ENCODE measurements at regions not wholly inside any gene's neighbourhood (a gene's known extent, or its start where the extent isn't known, plus 50 kb on each side); places are given as distances from the start of the nearest gene placed in this dataset.

DNA sequence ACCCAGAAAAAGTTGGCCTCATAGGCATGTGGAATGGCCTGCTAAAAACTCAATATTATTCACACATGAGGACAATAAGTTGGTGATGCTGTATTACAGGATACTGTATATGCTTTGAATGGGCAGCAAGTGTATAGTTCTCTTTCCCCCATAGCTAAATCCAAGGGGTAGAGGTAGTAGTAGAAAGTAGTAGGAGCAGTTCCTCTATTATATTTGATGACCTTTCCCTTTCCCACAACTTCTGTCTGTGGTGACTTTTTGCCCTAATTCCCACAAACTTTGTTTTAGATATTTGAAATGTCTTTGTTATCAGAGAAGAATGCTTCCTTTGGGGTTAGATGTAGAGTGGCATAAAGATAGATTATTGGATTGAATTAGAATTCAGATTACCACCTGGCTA, 154.0 kb upstream of the STEAP4 start:
- H3K4me3 Mint-ChIP-seq = no peak overlapping the region
- no peak for DNase-seq (ENCODE audit: low spot score in 2 of 2)
- ATAC-seq (ENCODE audit: low read depth) = no peak
- H3K27me3 Mint-ChIP-seq = no peaks in the 10 kb centered on the region
- no peaks in the 10 kb centered on the region for H3K36me3 Mint-ChIP-seq
- H3K9me3 Mint-ChIP-seq = no peaks in the 10 kb centered on the region
- H3K27ac Mint-ChIP-seq = no peak overlapping the region
- no peaks in the 10 kb centered on the region for H3K4me1 Mint-ChIP-seq

DNA sequence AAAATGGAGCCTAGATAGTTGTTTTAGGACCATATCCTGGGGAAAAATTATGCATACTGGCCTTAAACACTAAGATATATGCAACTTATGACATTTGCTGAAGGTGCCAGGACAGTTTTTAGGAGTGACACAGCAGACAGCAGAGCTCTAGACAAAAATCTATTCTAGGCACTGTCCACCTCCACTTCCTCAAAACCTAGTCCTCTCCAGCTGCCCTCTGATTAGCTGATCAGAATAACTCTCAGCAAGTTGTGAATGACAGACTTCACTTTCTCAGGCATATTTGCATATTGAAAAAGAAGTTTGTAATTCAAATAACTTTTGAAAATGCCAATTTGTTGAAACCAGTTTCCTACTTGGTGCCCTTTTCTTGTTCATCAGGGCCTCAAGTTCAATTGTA, 152.3 kb upstream of the STEAP4 start:
- Mint-ChIP-seq H3K4me1 (no peaks in the 10 kb centered on the region), H3K9me3 (no peaks in the 10 kb centered on the region), H3K27me3 (no peaks in the 10 kb centered on the region), H3K27ac (no peak overlapping the region), H3K36me3 (no peaks in the 10 kb centered on the region), H3K4me3 (no peak overlapping the region)
- DNase-seq (ENCODE audit: low spot score in 2 of 2) (no peak), ATAC-seq (ENCODE audit: low read depth) (no peak)

DNA sequence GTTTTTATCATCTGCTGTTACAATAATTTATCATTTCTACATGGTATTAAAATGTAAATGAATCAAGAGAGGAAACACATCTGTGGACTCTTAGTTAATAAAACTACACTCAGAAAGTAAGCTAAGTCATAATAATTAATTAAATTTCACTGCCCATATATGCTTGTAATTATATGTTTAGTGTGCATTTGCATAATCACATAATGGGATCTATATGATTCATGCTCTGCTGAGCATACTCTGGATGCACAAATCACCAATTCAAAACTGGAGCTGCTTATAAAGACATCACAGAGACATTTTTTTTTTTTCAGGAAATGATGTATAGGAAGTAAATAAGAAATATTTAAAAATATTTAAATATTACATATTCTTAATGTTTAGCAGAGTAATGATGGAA, 151.6 kb upstream of the STEAP4 start:
- ATAC-seq (ENCODE audit: low read depth) = no peak
- no peaks in the 10 kb centered on the region for H3K4me1 Mint-ChIP-seq
- H3K4me3 Mint-ChIP-seq = no peak overlapping the region
- no peak overlapping the region for H3K27ac Mint-ChIP-seq
- no peak for DNase-seq (ENCODE audit: low spot score in 2 of 2)
- H3K27me3 Mint-ChIP-seq = no peaks in the 10 kb centered on the region
- no peaks in the 10 kb centered on the region for H3K36me3 Mint-ChIP-seq
- no peaks in the 10 kb centered on the region for H3K9me3 Mint-ChIP-seq

DNA sequence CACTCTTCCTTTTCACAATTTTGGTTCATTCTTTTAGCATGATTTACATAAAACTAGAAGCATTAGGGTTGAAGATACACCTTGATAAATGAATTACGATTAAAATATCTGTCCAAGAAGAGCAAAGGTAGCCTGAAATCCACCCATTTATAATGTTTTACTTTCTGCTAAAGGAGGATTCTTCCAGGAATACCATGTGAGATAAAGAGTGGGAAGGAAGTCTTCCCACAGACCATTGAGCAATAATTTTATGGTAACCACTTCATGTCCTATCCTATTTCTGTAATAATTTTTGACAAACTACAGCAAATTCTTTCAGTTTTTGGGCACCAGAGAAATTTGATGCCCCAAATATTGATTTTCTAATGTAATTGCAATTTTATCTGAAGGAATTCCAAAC, 150.6 kb upstream of the STEAP4 start:
- H3K36me3 Mint-ChIP-seq = no peaks in the 10 kb centered on the region
- no peak overlapping the region for H3K27ac Mint-ChIP-seq
- H3K27me3 Mint-ChIP-seq = no peaks in the 10 kb centered on the region
- no peaks in the 10 kb centered on the region for H3K9me3 Mint-ChIP-seq
- no peak overlapping the region for H3K4me3 Mint-ChIP-seq
- no peak for DNase-seq (ENCODE audit: low spot score in 2 of 2)
- ATAC-seq (ENCODE audit: low read depth) = no peak
- no peaks in the 10 kb centered on the region for H3K4me1 Mint-ChIP-seq

DNA sequence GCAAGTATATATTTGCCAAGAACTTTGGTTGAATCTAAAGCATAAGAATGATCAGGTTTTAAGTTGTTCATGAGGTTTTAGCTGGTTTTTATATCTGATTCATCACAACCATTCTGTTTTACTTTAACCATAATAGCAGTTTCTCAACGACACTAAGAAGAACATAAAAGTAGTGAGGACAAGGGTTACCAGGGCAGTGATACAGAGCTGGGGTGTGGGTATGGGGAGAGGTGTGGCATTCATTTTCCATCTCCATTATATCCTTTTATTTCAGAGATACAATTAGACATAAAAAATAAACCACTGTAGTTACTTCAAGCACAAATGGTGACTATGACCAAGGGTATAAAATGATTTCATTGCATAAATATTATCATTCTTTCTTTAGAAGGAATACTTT, 149.8 kb upstream of the STEAP4 start:
- ATAC-seq (ENCODE audit: low read depth) = no peak
- Mint-ChIP-seq H3K27me3 (no peaks in the 10 kb centered on the region), H3K4me3 (no peak overlapping the region)

DNA sequence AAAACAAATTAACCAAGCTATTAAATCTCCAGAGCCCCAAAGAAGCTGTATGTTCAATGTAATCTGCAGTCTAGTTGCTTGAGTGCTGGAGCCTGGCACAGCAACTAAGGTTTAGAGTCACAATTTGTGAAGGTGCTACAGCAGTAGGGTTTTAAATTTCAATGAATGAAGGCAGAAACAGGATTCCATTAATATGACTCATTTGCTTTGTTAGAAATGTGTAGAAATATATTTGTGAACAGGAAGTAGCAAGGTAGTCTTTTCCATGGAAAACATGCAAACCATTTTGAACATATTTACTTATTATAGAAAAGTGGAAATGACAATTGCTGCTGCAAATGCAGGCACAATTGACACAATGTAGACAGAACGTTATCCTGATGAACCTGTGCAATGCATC, 149.0 kb upstream of the STEAP4 start:
- DNase-seq (ENCODE audit: low spot score in 2 of 2) (no peak), ATAC-seq (ENCODE audit: low read depth) (no peak)
- no peak overlapping the region for H3K4me3 Mint-ChIP-seq
- no peak overlapping the region for H3K27ac Mint-ChIP-seq
- H3K36me3 Mint-ChIP-seq = no peaks in the 10 kb centered on the region
- H3K9me3 Mint-ChIP-seq = no peaks in the 10 kb centered on the region
- no peaks in the 10 kb centered on the region for H3K4me1 Mint-ChIP-seq
- no peaks in the 10 kb centered on the region for H3K27me3 Mint-ChIP-seq

More for the DNA sequence above, 149.8 kb upstream of the STEAP4 start:
- DNase-seq (ENCODE audit: low spot score in 2 of 2) = no peak
- no peaks in the 10 kb centered on the region for H3K9me3 Mint-ChIP-seq
- no peaks in the 10 kb centered on the region for H3K4me1 Mint-ChIP-seq
- no peaks in the 10 kb centered on the region for H3K36me3 Mint-ChIP-seq
- H3K27ac Mint-ChIP-seq = no peak overlapping the region

DNA sequence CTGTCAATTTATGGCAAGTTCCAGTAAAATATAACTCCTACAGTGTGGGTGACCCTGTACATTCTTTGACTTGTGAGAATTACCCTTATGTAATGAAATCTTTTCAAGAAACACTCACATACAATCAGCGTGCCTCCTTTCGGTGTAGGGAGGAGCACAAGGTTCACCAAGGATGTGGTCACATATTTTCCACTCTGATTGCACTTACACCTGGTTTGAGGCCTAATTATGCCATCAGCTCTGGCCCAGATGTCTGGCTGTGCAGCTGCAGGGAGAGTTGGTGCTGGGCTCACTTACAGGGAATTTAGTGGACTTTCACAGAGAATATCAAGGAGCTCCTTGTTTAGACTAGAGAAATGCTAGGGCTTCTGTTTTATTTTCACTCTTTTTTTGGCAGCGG, 146.0 kb upstream of the STEAP4 start:
- H3K4me1 Mint-ChIP-seq = no peaks in the 10 kb centered on the region
- DNase-seq (ENCODE audit: low spot score in 2 of 2) = no peak
- H3K9me3 Mint-ChIP-seq = no peaks in the 10 kb centered on the region
- no peak overlapping the region for H3K4me3 Mint-ChIP-seq
- no peak for ATAC-seq (ENCODE audit: low read depth)
- H3K27me3 Mint-ChIP-seq = no peaks in the 10 kb centered on the region
- no peak overlapping the region for H3K27ac Mint-ChIP-seq
- H3K36me3 Mint-ChIP-seq = no peaks in the 10 kb centered on the region

DNA sequence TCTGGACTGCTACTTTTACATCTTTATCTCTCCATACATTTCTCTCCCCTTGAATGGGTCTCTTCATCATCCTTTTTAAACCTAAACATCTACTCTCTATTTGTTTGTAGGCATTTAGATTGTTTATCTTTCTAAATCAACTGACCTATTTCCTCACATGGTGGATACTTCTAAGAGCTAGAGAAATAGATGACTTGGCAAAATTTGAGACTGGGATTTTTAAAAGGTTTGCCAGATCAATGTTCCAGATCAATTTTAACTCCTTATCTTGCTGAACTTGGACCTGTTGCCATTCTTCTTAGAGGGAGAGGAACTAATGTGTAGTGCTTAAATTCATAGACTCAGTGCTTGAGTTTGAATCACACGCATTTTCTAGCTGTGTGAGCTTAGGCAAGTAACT, 144.2 kb upstream of the STEAP4 start:
- DNase-seq (ENCODE audit: low spot score in 2 of 2) = no peak
- Mint-ChIP-seq H3K27me3 (no peaks in the 10 kb centered on the region), H3K9me3 (no peaks in the 10 kb centered on the region), H3K4me3 (no peak overlapping the region), H3K27ac (no peak overlapping the region), H3K4me1 (no peaks in the 10 kb centered on the region), H3K36me3 (no peaks in the 10 kb centered on the region)
- ATAC-seq (ENCODE audit: low read depth) = no peak

DNA sequence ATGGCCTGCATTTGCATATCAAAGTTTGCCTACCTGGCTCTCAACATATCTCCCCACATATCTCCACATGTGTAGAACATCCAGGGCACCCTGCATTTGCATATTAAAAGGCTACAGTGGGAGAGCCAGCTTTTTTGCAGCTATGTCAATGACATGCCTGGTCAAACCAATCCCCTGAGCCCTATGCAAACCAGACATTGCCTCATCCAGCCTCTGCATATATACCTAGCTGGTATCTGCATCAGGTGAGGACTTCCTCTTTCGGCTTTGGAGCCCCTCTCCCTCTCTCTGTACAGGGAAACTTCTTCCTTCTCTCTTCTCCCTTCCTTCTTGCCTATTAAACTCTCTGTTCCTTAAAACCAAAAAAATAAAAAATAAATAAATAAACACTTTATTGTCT, 142.7 kb upstream of the STEAP4 start:
- Mint-ChIP-seq H3K4me1 (no peaks in the 10 kb centered on the region), H3K4me3 (no peak overlapping the region), H3K36me3 (no peaks in the 10 kb centered on the region), H3K27ac (no peak overlapping the region), H3K27me3 (no peaks in the 10 kb centered on the region), H3K9me3 (no peaks in the 10 kb centered on the region)
- ATAC-seq (ENCODE audit: low read depth) = no peak
- no peak for DNase-seq (ENCODE audit: low spot score in 2 of 2)

DNA sequence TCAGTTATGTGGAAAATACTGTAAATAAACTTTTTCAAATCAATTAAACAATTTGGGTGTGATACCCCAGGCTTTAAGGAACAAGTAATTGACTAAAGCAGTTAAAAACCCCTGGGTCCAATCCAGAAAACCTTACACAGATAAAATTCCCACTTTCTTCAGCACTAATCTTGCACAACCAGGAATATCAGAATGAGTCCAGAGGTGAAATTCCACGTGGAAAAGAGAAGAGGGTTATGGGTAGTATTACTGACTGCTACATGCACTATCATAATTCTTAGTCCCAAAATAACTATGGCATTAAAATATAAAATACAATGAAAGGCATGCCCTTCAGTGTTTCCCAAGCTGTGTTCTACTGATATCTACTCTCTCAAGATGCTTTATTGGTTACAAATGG, 135.7 kb upstream of the STEAP4 start:
- H3K4me1 Mint-ChIP-seq = no peaks in the 10 kb centered on the region
- DNase-seq (ENCODE audit: low spot score in 2 of 2) (no peak), ATAC-seq (ENCODE audit: low read depth) (no peak)
- no peak overlapping the region for H3K4me3 Mint-ChIP-seq
- H3K27ac Mint-ChIP-seq = no peak overlapping the region
- H3K36me3 Mint-ChIP-seq = no peaks in the 10 kb centered on the region
- H3K27me3 Mint-ChIP-seq = no peaks in the 10 kb centered on the region
- no peaks in the 10 kb centered on the region for H3K9me3 Mint-ChIP-seq

DNA sequence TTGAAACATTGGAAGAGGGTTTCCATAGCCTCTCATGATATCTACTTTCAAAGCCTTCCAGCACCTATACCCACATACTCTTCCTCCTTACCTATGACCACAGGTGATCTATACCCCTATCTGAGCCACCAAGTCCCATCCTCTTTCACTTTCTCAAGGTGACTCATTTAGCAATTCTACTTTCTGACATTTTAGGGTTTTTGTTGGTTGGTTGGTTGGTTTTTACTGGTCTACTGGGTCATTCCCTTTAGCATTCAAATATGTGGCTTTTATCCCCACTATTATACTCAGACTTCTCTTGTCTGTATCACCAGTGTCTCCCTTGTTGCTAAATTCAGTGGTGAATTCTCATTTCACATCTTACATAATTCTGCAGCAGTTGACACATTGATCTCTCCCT, 130.4 kb upstream of the STEAP4 start:
- H3K4me1 Mint-ChIP-seq = no peaks in the 10 kb centered on the region
- no peak overlapping the region for H3K27ac Mint-ChIP-seq
- H3K36me3 Mint-ChIP-seq = no peaks in the 10 kb centered on the region
- H3K9me3 Mint-ChIP-seq = no peaks in the 10 kb centered on the region
- DNase-seq (ENCODE audit: low spot score in 2 of 2) (no peak), ATAC-seq (ENCODE audit: low read depth) (no peak)
- no peaks in the 10 kb centered on the region for H3K27me3 Mint-ChIP-seq
- no peak overlapping the region for H3K4me3 Mint-ChIP-seq

DNA sequence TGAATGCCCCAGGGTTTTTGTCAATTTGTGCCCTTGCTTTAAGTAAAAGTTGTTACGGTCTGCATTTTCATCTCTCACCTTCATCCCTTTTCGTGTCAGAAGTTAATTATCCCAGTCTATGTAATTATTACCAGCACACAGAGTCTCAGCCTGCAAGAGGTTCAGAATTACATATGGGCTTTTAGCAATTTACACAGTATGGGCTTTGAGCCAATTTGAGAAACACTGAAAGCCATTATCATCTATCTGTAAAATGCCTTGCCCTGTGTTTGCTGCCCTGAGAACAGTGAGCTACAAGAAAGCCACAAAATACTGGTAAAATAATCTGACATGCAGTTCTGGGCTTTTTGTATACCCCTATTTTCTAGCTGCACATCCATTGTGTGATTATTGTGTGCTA, 125.6 kb upstream of the STEAP4 start:
- ATAC-seq (ENCODE audit: low read depth) (no peak), DNase-seq (ENCODE audit: low spot score in 2 of 2) (no peak)
- H3K9me3 Mint-ChIP-seq = no peaks in the 10 kb centered on the region
- no peak overlapping the region for H3K27ac Mint-ChIP-seq
- H3K27me3 Mint-ChIP-seq = no peaks in the 10 kb centered on the region
- no peaks in the 10 kb centered on the region for H3K36me3 Mint-ChIP-seq
- no peaks in the 10 kb centered on the region for H3K4me1 Mint-ChIP-seq
- H3K4me3 Mint-ChIP-seq = no peak overlapping the region

DNA sequence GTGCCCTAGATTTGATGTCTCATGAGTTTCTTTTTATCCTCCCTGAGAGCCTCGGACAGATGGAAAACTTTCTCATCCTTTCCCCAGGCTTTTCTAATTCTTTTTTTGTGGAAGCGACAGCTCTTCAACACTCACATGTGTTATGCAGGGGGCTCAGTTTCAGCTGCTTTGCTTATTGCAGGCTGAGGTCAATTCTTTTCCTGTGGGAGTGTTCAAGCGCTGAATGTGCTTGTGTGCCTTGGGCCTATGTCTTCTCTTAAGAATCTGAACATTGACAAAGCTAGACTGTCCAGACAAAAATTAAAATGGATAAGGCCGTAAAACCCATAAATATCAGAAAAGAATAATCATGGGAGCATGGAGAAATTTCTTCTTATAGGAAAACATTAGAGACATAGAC, 125.2 kb upstream of the STEAP4 start:
- DNase-seq (ENCODE audit: low spot score in 2 of 2) = no peak
- H3K36me3 Mint-ChIP-seq = no peaks in the 10 kb centered on the region
- no peak overlapping the region for H3K4me3 Mint-ChIP-seq
- H3K4me1 Mint-ChIP-seq = no peaks in the 10 kb centered on the region
- no peak overlapping the region for H3K27ac Mint-ChIP-seq
- no peaks in the 10 kb centered on the region for H3K9me3 Mint-ChIP-seq
- no peaks in the 10 kb centered on the region for H3K27me3 Mint-ChIP-seq
- ATAC-seq (ENCODE audit: low read depth) = no peak

DNA sequence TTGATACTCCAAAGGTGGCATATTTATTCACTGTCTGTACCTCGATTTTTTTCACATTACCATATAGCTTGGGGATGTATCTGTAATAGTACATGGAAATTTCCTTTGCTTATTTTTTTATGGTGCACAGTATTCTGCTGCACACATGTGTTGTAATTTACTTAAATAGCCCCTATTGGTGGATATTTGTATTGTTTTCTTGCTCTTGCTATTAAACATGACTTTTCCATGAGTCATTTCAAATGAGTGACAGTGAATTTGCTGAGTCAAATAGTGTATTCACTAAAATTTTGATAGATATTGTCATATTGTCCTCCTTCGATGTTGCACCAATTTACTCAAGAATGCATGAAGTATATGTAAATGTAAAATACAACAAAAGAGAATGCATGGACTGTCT, 122.7 kb upstream of the STEAP4 start:
- ATAC-seq (ENCODE audit: low read depth) (no peak), DNase-seq (ENCODE audit: low spot score in 2 of 2) (no peak)
- Mint-ChIP-seq H3K4me1 (no peaks in the 10 kb centered on the region), H3K27ac (no peak overlapping the region), H3K9me3 (no peaks in the 10 kb centered on the region), H3K36me3 (no peaks in the 10 kb centered on the region), H3K4me3 (no peak overlapping the region), H3K27me3 (no peaks in the 10 kb centered on the region)

DNA sequence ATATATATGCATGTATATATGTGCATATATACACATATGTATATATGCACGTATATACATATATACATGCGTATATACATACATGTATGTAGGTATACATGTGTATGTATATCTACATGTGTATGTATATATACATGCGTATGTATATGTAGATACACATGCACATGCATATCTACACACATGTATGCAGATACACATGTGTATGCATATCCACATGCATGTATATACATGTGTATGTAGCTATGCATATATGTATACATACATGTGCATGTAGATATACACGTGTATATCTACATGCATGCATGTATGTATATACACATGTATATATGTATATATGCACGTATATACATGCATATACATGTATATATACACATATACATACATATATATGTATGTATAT, 95.8 kb upstream of the STEAP4 start:
- H3K27me3 Mint-ChIP-seq = peaks cover 2% of the 10 kb centered on the region
- H3K4me3 Mint-ChIP-seq = no peak overlapping the region
- H3K4me1 Mint-ChIP-seq = no peaks in the 10 kb centered on the region
- H3K36me3 Mint-ChIP-seq = no peaks in the 10 kb centered on the region
- no peak overlapping the region for H3K27ac Mint-ChIP-seq
- DNase-seq (ENCODE audit: low spot score in 2 of 2) (no peak), ATAC-seq (ENCODE audit: low read depth) (no peak)
- peaks cover 3% of the 10 kb centered on the region for H3K9me3 Mint-ChIP-seq

All from memory B cell (primary cell).